Ishikawa (cell line): ENCODE measurements at regions not wholly inside any gene's neighbourhood (a gene's known extent, or its start where the extent isn't known, plus 50 kb on each side); places are given as distances from the start of the nearest gene placed in this dataset.

Experiments
- EP300 ChIP-seq: IDR thresholded peaks from 2 replicates; pipeline ENCODE4 v1.6.1; 2012; ENCODE audit warnings: borderline replicate concordance
- YY1 ChIP-seq: IDR thresholded peaks from 2 replicates; pipeline ENCODE4 v1.6.1; 2012; ENCODE audit warnings: low read depth
- ZBTB7A ChIP-seq: IDR thresholded peaks from 2 replicates; pipeline ENCODE4 v1.6.1; 2012; ENCODE audit warnings: low read depth
- TF ChIP-seq, protein P1 (sequence below): IDR thresholded peaks from 2 replicates; pipeline ENCODE4 v1.6.1; 2012; ENCODE audit warnings: low read depth, mild to moderate bottlenecking

- TF ChIP-seq ZBTB7A: no peak
- no peak for TF ChIP-seq YY1
- TF ChIP-seq, protein P1, sequence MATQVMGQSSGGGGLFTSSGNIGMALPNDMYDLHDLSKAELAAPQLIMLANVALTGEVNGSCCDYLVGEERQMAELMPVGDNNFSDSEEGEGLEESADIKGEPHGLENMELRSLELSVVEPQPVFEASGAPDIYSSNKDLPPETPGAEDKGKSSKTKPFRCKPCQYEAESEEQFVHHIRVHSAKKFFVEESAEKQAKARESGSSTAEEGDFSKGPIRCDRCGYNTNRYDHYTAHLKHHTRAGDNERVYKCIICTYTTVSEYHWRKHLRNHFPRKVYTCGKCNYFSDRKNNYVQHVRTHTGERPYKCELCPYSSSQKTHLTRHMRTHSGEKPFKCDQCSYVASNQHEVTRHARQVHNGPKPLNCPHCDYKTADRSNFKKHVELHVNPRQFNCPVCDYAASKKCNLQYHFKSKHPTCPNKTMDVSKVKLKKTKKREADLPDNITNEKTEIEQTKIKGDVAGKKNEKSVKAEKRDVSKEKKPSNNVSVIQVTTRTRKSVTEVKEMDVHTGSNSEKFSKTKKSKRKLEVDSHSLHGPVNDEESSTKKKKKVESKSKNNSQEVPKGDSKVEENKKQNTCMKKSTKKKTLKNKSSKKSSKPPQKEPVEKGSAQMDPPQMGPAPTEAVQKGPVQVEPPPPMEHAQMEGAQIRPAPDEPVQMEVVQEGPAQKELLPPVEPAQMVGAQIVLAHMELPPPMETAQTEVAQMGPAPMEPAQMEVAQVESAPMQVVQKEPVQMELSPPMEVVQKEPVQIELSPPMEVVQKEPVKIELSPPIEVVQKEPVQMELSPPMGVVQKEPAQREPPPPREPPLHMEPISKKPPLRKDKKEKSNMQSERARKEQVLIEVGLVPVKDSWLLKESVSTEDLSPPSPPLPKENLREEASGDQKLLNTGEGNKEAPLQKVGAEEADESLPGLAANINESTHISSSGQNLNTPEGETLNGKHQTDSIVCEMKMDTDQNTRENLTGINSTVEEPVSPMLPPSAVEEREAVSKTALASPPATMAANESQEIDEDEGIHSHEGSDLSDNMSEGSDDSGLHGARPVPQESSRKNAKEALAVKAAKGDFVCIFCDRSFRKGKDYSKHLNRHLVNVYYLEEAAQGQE: no peak
- TF ChIP-seq EP300: no peak
Measured at GRCh38 chrX:40213092-40213491, 115.3 kb upstream of the BCOR start.
